ENCODE measurements at regions not wholly inside any gene's neighbourhood (a gene's known extent, or its start where the extent isn't known, plus 50 kb on each side); places are given as distances from the start of the nearest gene placed in this dataset.
"Not testable (repeated sequence)": the region's sequence is repeated elsewhere in the genome, so short reads cannot be mapped to it uniquely, and the experiment has no call there.

DNA sequence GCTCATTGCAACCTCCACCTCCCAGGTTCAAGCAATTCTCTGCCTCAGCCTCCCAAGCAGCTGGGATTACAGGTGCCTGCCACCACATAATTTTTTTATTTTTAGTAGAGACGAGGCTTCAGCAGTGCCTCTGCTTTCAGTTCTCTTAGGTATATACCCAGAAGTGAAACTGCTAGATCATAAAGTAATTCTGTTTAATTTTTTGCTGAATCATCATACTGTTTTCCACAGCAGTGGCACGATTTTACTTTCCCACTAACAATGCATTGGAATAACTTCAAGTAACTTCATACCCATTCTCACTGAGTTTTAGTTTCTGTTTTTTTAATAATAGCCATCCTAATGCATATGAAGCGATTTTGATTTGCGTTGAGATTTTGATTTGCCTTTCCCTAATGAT, 148.0 kb upstream of the G2E3 start:
- no peak overlapping the region for H2AK5ac ChIP-seq (ENCODE audit: insufficient read length, low read length)
- Mint-ChIP-seq H3K27ac (no peak overlapping the region), H3K27me3 (ENCODE audit: low read depth) (peaks cover 2% of the 10 kb centered on the region; the same call in 1 of the 2 replicates), H3K4me1 (peaks cover 0 to 3% of the 10 kb centered on the region in 2 experiments; a peak in 2 of 4 replicates), H3K4me3 (no peak overlapping the region), H3K36me3 (ENCODE audit: insufficient read depth in 1 of 3, low read depth in 3 of 3) (peaks cover 2 to 6% (median 4%) of the 10 kb centered on the region in 3 experiments; a peak in 5 of 7 replicates), H3K9me3 (peaks cover 14 to 24% of the 10 kb centered on the region in 2 experiments)
- H3K4me2 ChIP-seq (ENCODE audit: insufficient read depth, insufficient read length, low read length), result no peak overlapping the region
- H2BK120ac ChIP-seq (ENCODE audit: low read depth, low read length, poor library complexity, severe bottlenecking), result no peak overlapping the region
- TF ChIP-seq CTCF (conservative IDR thresholded peaks at IDR 0.05), result no peak
- H3K18ac ChIP-seq (ENCODE audit: insufficient read length, low read depth, low read length), result no peak overlapping the region
- no peaks in the 10 kb centered on the region for H3K9me3 ChIP-seq (ENCODE audit: control insufficient read depth, low read depth, low read length)
- DNase-seq, result no peak
- no peak overlapping the region for H3K27ac ChIP-seq (ENCODE audit: insufficient read length, low read depth, low read length)
- no peaks in the 10 kb centered on the region for H3K27me3 ChIP-seq (ENCODE audit: insufficient read depth, low read length)
- no peak overlapping the region for H2AFZ ChIP-seq (ENCODE audit: low read length)
- no peaks in the 10 kb centered on the region for H3K23me2 ChIP-seq (ENCODE audit: insufficient read length, low read depth, low read length, poor library complexity, severe bottlenecking)
- no peak overlapping the region for H2BK5ac ChIP-seq (ENCODE audit: insufficient read length, low read length)
- H3K4me1 ChIP-seq (ENCODE audit: insufficient read depth, low read length), result no peaks in the 10 kb centered on the region
- no peak overlapping the region for H3K23ac ChIP-seq (ENCODE audit: insufficient read length, low read depth, low read length)
- H3T11ph ChIP-seq (ENCODE audit: low read length), result no peak overlapping the region
- no peaks in the 10 kb centered on the region for H4K20me1 ChIP-seq (ENCODE audit: control insufficient read depth, insufficient read depth, insufficient read length)
- H3K56ac ChIP-seq (ENCODE audit: insufficient read length, low read depth, low read length), result no peak overlapping the region
- no peak overlapping the region for H4K5ac ChIP-seq (ENCODE audit: insufficient read length, low read depth, low read length)
- no peak overlapping the region for H2BK20ac ChIP-seq (ENCODE audit: low read depth, low read length, poor library complexity, severe bottlenecking)
- H3K4ac ChIP-seq (ENCODE audit: low read depth, low read length), result no peak overlapping the region
- no peak overlapping the region for H3K9ac ChIP-seq (ENCODE audit: extremely low read depth, insufficient read length, low read length)
- H4K8ac ChIP-seq (replicated peaks; ENCODE audit: insufficient read length, low read depth, low read length), result no peak overlapping the region
- no peak overlapping the region for H2BK12ac ChIP-seq (ENCODE audit: insufficient read length, low read depth, low read length)
- no peak overlapping the region for H3K14ac ChIP-seq (ENCODE audit: insufficient read depth, low read length)
- no CpG with 5 or more reads among the region's 4 CpGs for WGBS (ENCODE audit: extremely low coverage, insufficient read length, low lambda C conversion rate)
- no peaks in the 10 kb centered on the region for H3K79me1 ChIP-seq (ENCODE audit: insufficient read depth, low read depth, low read length, poor library complexity, severe bottlenecking)
- no peak overlapping the region for H4K91ac ChIP-seq (ENCODE audit: insufficient read length, low read depth, low read length)
- H3K79me2 ChIP-seq (ENCODE audit: insufficient read depth, low read length), result no peaks in the 10 kb centered on the region
- no peak overlapping the region for H2BK15ac ChIP-seq (ENCODE audit: low read depth, low read length)

- H2BK120ac ChIP-seq (ENCODE audit: low read depth, low read length, poor library complexity, severe bottlenecking); H4K91ac ChIP-seq (ENCODE audit: insufficient read length, low read depth, low read length); H3T11ph ChIP-seq (ENCODE audit: low read length); H3K56ac ChIP-seq (ENCODE audit: insufficient read length, low read depth, low read length); H3K23me2 ChIP-seq (ENCODE audit: insufficient read length, low read depth, low read length, poor library complexity, severe bottlenecking); H3K4me1 Mint-ChIP-seq; H3K79me2 ChIP-seq (ENCODE audit: insufficient read depth, low read length); H2AK5ac ChIP-seq (ENCODE audit: insufficient read length, low read length); H3K36me3 Mint-ChIP-seq (ENCODE audit: insufficient read depth in 1 of 3, low read depth in 3 of 3); H3K4ac ChIP-seq (ENCODE audit: low read depth, low read length); H3K27me3 Mint-ChIP-seq (ENCODE audit: low read depth); H3K79me1 ChIP-seq (ENCODE audit: insufficient read depth, low read depth, low read length, poor library complexity, severe bottlenecking); H3K4me1 ChIP-seq (ENCODE audit: insufficient read depth, low read length); H3K4me2 ChIP-seq (ENCODE audit: insufficient read depth, insufficient read length, low read length); H2BK15ac ChIP-seq (ENCODE audit: low read depth, low read length); H2BK20ac ChIP-seq (ENCODE audit: low read depth, low read length, poor library complexity, severe bottlenecking); H4K20me1 ChIP-seq (ENCODE audit: control insufficient read depth, insufficient read depth, insufficient read length); H3K14ac ChIP-seq (ENCODE audit: insufficient read depth, low read length); H4K8ac ChIP-seq (replicated peaks; ENCODE audit: insufficient read length, low read depth, low read length); H3K23ac ChIP-seq (ENCODE audit: insufficient read length, low read depth, low read length); H2AFZ ChIP-seq (ENCODE audit: low read length); DNase-seq; H3K9ac ChIP-seq (ENCODE audit: extremely low read depth, insufficient read length, low read length); H3K27me3 ChIP-seq (ENCODE audit: insufficient read depth, low read length); H2BK5ac ChIP-seq (ENCODE audit: insufficient read length, low read length); H3K27ac Mint-ChIP-seq; H3K27ac ChIP-seq (ENCODE audit: insufficient read length, low read depth, low read length); H3K4me3 Mint-ChIP-seq; H3K9me3 ChIP-seq (ENCODE audit: control insufficient read depth, low read depth, low read length); H2BK12ac ChIP-seq (ENCODE audit: insufficient read length, low read depth, low read length); H4K5ac ChIP-seq (ENCODE audit: insufficient read length, low read depth, low read length); H3K18ac ChIP-seq (ENCODE audit: insufficient read length, low read depth, low read length): not testable (repeated sequence)
- peaks cover 14 to 23% of the 10 kb centered on the region in 2 experiments for H3K9me3 Mint-ChIP-seq
- no CpG with 5 or more reads among the region's 8 CpGs for WGBS (ENCODE audit: extremely low coverage, insufficient read length, low lambda C conversion rate)
Measured at GRCh38 chr14:30413184-30413583, 145.8 kb upstream of the G2E3 start.

All from H9 (cell line).